Stomach (tissue), 4 donors: ENCODE measurements at regions not wholly inside any gene's neighbourhood (a gene's known extent, or its start where the extent isn't known, plus 50 kb on each side); places are given as distances from the start of the nearest gene placed in this dataset.

Source experiments
- EP300 ChIP-seq: sonication (generic); formaldehyde crosslinking; IDR thresholded peaks from one replicate; pipeline ENCODE4 v1.6.1; 2017; ENCODE audit warnings: antibody characterized with exemption
- POLR2A ChIP-seq, 4 donors: fragments of 450-650 bp; IDR thresholded peaks; one replicate each; pipeline ENCODE4 v1.6.1; 2016; ENCODE audit warnings: antibody characterized with exemption in 4 of 4, control low read depth in 2 of 4, mild to moderate bottlenecking in 1 of 4, moderate library complexity in 1 of 4
- POLR2AphosphoS5 ChIP-seq, 3 donors: sonication (generic); formaldehyde crosslinking; IDR thresholded peaks; one replicate each; pipeline ENCODE4 v1.6.1; 2016; ENCODE audit warnings: antibody characterized with exemption in 3 of 3
- TF ChIP-seq, protein P1 (sequence below), 7 experiments: fragments of 450-650 bp in 4 of 7; fragments of 200-600 bp in 3 of 7; sonication (generic) in 3 of 7; IDR thresholded peaks; one replicate each; pipeline ENCODE4 v1.5.1; 2016 to 2019; ENCODE audit warnings: antibody characterized with exemption in 7 of 7, control low read depth in 2 of 7, mild to moderate bottlenecking in 1 of 7

DNA sequence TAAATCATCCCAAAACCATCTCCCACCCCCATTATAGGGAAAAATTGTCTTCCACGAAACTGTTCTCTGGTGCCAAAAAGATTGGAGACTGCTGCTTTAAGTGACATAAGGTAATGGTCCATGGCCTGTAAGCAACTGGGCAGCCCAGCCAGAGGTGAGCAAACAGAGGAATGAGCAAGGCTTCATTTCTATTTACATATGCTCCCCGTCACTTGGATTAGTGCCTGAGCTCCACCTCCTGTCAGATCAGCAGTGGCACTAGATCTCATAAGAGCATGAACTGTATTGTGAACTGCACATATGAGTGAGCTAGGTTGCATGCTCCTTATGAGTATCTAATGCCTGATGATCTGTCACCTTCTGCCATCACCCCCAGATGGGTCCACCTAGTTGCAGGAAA, 1159.8 kb upstream of the ALCAM start:
- TF ChIP-seq POLR2A (IDR thresholded peaks at IDR 0.05) (no peak), POLR2AphosphoS5 (IDR thresholded peaks at IDR 0.05) (no peak), EP300 (no peak)
- TF ChIP-seq, protein P1, sequence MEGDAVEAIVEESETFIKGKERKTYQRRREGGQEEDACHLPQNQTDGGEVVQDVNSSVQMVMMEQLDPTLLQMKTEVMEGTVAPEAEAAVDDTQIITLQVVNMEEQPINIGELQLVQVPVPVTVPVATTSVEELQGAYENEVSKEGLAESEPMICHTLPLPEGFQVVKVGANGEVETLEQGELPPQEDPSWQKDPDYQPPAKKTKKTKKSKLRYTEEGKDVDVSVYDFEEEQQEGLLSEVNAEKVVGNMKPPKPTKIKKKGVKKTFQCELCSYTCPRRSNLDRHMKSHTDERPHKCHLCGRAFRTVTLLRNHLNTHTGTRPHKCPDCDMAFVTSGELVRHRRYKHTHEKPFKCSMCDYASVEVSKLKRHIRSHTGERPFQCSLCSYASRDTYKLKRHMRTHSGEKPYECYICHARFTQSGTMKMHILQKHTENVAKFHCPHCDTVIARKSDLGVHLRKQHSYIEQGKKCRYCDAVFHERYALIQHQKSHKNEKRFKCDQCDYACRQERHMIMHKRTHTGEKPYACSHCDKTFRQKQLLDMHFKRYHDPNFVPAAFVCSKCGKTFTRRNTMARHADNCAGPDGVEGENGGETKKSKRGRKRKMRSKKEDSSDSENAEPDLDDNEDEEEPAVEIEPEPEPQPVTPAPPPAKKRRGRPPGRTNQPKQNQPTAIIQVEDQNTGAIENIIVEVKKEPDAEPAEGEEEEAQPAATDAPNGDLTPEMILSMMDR (IDR thresholded peaks at IDR 0.05): no peak
